ENCODE measurements at regions not wholly inside any gene's neighbourhood (a gene's known extent, or its start where the extent isn't known, plus 50 kb on each side); places are given as distances from the start of the nearest gene placed in this dataset.

DNA sequence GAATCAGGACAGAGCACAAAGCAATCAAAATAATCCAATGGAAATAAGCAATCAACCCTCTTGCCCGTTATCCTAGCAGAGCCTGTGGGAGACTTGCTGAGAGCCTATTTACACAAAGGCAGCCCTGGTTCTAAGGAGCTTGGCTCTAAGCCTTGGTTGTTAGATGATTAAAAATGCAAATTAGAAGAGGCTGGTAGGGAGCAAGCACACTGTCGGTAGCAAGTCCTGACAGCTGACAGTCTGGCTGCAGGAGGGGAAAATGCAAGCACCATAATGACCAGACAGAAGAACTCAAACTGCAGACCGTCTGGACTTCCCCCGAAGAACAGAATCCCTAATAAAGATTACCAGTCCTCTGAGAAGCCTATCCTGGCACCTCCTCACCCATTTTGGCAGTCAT lies 131.8 kb upstream of the CTTNBP2 start:
- H3K4me3 Mint-ChIP-seq, result no peak overlapping the region
- POLR2A ChIA-PET, result no interaction called here
- intact Hi-C loops (cut with DNase I, micrococcal nuclease), result no loop called here

DNA sequence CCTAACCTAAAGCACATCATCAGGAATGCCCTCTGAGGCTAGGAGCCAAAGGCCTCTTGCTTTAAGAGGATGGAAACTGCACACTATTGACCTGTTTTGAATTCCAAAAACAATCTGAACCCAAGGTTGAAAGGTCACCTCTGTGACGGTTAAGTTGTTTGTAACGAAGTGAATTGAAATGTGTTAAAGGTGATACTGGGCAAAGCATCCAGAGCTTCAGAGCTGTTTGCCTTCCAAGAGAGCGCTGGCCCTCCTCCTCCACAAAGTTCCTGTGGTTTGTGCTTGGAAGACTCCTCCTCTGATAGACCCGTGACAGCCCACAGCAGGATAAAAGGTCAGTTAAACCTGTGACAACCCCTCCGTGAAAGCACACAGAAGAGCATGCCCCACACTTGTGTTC lies 133.7 kb upstream of the CTTNBP2 start:
- ChIA-PET POLR2A (no interaction called here), CTCF (no interaction called here)
- H3K9me3 Mint-ChIP-seq, result no peaks in the 10 kb centered on the region
- H3K4me3 Mint-ChIP-seq, result no peak overlapping the region
- Histone ChIP-seq H3K4me3 (ENCODE audit: low read length) (no peak overlapping the region), H3K27me3 (ENCODE audit: control insufficient read depth in 1 of 2, insufficient read depth in 2 of 2, low read length in 2 of 2) (no peaks in the 10 kb centered on the region), H3K36me3 (ENCODE audit: insufficient read depth, low read length) (no peaks in the 10 kb centered on the region), H3K27ac (ENCODE audit: low read depth in 1 of 2, low read length in 2 of 2) (no peak overlapping the region), H3K4me1 (ENCODE audit: insufficient read depth, low read length) (no peaks in the 10 kb centered on the region), H3K9me3 (ENCODE audit: control insufficient read depth in 1 of 2, insufficient read depth in 1 of 2, low read length in 2 of 2) (no peaks in the 10 kb centered on the region)
- H3K4me1 Mint-ChIP-seq (ENCODE audit: low read depth), result no peaks in the 10 kb centered on the region
- no peak overlapping the region for H3K27ac Mint-ChIP-seq
- intact Hi-C loops (cut with DNase I, micrococcal nuclease), result no loop called here
- H3K36me3 Mint-ChIP-seq (ENCODE audit: low read depth), result no peaks in the 10 kb centered on the region
- TF ChIP-seq, protein P1, sequence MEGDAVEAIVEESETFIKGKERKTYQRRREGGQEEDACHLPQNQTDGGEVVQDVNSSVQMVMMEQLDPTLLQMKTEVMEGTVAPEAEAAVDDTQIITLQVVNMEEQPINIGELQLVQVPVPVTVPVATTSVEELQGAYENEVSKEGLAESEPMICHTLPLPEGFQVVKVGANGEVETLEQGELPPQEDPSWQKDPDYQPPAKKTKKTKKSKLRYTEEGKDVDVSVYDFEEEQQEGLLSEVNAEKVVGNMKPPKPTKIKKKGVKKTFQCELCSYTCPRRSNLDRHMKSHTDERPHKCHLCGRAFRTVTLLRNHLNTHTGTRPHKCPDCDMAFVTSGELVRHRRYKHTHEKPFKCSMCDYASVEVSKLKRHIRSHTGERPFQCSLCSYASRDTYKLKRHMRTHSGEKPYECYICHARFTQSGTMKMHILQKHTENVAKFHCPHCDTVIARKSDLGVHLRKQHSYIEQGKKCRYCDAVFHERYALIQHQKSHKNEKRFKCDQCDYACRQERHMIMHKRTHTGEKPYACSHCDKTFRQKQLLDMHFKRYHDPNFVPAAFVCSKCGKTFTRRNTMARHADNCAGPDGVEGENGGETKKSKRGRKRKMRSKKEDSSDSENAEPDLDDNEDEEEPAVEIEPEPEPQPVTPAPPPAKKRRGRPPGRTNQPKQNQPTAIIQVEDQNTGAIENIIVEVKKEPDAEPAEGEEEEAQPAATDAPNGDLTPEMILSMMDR (IDR thresholded peaks at IDR 0.05), result no peak
- DNase-seq (no peak), ATAC-seq (ENCODE audit: poor library complexity) (no peak)
- peaks cover 7% of the 10 kb centered on the region for H3K27me3 Mint-ChIP-seq

More for the DNA sequence above, 131.8 kb upstream of the CTTNBP2 start:
- H3K4me3 ChIP-seq (ENCODE audit: low read length), result no peak overlapping the region
- no peaks in the 10 kb centered on the region for H3K4me1 Mint-ChIP-seq (ENCODE audit: low read depth)
- CTCF ChIA-PET, result no interaction called here
- H3K4me1 ChIP-seq (ENCODE audit: insufficient read depth, low read length), result no peaks in the 10 kb centered on the region
- no peak overlapping the region for H3K27ac Mint-ChIP-seq
- no peaks in the 10 kb centered on the region for H3K9me3 Mint-ChIP-seq
- no peaks in the 10 kb centered on the region for H3K36me3 Mint-ChIP-seq (ENCODE audit: low read depth)
- DNase-seq (no peak), ATAC-seq (ENCODE audit: poor library complexity) (no peak)
- TF ChIP-seq, protein P1 (IDR thresholded peaks at IDR 0.05), result no peak
- H3K27me3 Mint-ChIP-seq, result peaks cover 7% of the 10 kb centered on the region
- H3K27me3 ChIP-seq (ENCODE audit: control insufficient read depth in 1 of 2, insufficient read depth in 2 of 2, low read length in 2 of 2), result no peaks in the 10 kb centered on the region
- H3K27ac ChIP-seq (ENCODE audit: low read depth in 1 of 2, low read length in 2 of 2), result no peak overlapping the region
- no peaks in the 10 kb centered on the region for H3K9me3 ChIP-seq (ENCODE audit: control insufficient read depth in 1 of 2, insufficient read depth in 1 of 2, low read length in 2 of 2)
- no peaks in the 10 kb centered on the region for H3K36me3 ChIP-seq (ENCODE audit: insufficient read depth, low read length)

DNA sequence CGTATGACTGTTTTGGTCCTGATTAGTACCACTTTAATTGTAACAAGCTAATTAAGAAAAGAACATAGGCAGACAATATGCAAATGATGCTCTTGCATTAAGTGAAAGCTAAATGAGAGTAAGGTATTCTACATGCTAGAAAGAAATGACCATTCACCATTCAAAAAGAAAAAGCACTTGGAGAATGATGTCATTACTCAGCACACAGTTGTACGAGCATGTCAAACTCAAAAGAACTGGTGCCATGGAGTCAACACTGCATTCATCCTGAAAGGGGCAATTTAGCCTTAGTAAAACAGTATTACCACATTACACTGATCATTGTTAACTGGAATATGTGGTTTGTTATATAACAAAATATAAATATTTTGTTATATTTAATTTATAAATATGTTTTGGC lies 136.2 kb upstream of the CTTNBP2 start:
- H3K4me3 ChIP-seq (ENCODE audit: low read length), result no peak overlapping the region
- ATAC-seq (ENCODE audit: poor library complexity) (no peak), DNase-seq (no peak)
- no peak overlapping the region for H3K27ac ChIP-seq (ENCODE audit: low read depth in 1 of 2, low read length in 2 of 2)
- H3K36me3 ChIP-seq (ENCODE audit: insufficient read depth, low read length), result no peaks in the 10 kb centered on the region
- Mint-ChIP-seq H3K4me3 (no peak overlapping the region), H3K9me3 (no peaks in the 10 kb centered on the region), H3K27ac (no peak overlapping the region), H3K4me1 (ENCODE audit: low read depth) (no peaks in the 10 kb centered on the region), H3K27me3 (peaks cover 7% of the 10 kb centered on the region), H3K36me3 (ENCODE audit: low read depth) (no peaks in the 10 kb centered on the region)
- ChIA-PET CTCF (no interaction called here), POLR2A (no interaction called here)
- H3K4me1 ChIP-seq (ENCODE audit: insufficient read depth, low read length), result no peaks in the 10 kb centered on the region
- H3K9me3 ChIP-seq (ENCODE audit: control insufficient read depth in 1 of 2, insufficient read depth in 1 of 2, low read length in 2 of 2), result no peaks in the 10 kb centered on the region
- no peaks in the 10 kb centered on the region for H3K27me3 ChIP-seq (ENCODE audit: control insufficient read depth in 1 of 2, insufficient read depth in 2 of 2, low read length in 2 of 2)
- intact Hi-C loops (cut with DNase I, micrococcal nuclease), result no loop called here
- TF ChIP-seq, protein P1 (IDR thresholded peaks at IDR 0.05), result no peak

Data from CD4-positive, alpha-beta T cell (primary cell).